NCI-H2171 treated with DMSO at 0.1 percent for 48 hours (cell line): ENCODE measurements at regions not wholly inside any gene's neighbourhood (a gene's known extent, or its start where the extent isn't known, plus 50 kb on each side); places are given as distances from the start of the nearest gene placed in this dataset.

Experiments used
- DNase-seq: peaks from one replicate; lab custom pipeline; 2025; lab: John Stamatoyannopoulos, UW

GRCh38 chr4:156408749-156409148 is 455.1 kb upstream of the CTSO start:
- no peak for DNase-seq

GRCh38 chr4:156401371-156401770 is 447.7 kb upstream of the CTSO start:
- no peak for DNase-seq

- no peak for DNase-seq
Measured at GRCh38 chr4:156396534-156396933, 442.9 kb upstream of the CTSO start.

DNA sequence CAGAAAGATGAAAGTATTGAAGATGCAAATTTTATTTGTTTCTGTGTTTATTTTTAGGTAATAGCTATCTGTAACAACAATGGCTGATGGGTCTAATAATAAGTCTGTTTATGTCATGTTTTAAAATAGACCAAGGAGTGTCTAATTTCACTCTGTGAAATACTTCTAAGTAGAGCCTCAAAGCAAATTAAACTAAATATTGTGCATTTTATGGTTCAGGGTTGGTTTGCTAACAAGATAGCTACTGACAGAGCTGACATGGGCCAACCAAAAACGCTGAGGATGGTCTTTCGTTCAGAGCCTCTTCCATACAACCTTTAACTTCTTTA is 437.6 kb upstream of the CTSO start:
- no peak for DNase-seq

DNA sequence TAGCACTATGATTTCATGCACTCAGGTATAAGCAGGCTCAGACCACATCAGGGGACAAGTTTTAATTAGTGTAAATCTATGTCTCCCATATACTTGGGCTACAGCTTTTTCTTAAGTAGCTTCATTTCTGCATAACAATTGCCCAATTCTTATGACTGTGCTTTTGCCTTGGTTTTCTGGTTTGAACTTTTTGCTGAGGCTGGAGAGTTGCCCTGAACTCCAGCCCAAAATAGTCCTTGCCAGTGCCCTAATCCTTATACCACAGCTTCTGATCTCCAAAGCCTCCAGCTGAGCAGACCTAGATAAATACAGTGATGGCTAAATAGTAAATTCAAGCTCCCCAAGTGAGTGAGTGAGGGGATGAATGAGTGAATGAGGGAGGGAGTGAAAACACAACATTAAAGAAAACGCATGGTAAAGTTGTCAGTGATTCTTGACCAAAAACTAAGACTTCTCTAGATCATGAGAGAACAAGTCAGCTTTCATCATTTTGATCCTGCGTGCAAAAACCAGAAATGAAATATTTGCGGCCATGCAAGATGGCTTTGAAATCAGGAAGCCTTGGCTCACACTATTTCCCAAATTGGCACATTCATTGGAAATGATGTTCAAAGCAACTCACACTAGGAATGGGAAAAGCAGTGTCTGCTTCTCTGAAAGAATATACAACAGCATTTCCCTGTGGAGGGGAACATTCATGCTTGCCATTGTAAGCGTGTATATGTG is 437.1 kb upstream of the CTSO start:
- no peak for DNase-seq

DNA sequence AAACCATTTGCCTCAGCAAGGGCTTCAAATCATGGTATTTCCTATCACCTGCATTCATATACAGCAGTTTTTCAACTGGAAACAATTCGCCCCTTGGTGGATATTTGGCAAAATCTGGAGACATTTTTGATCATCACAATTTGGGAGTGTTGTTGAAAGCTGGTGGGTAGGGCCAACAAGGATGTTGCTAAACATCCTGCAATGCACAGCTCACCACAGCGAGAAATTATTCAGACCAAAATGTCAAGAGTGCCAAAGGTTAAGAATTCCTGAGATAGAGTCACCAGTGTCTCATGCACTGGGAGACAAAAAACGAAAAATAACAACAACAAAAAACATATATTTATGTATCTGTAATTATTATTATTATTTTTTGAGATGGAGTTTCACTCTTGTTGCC is 435.2 kb upstream of the CTSO start:
- DNase-seq, result no peak

GRCh38 chr4:156378033-156378665 is 424.5 kb upstream of the CTSO start:
- DNase-seq, result peak; percentile 30

- DNase-seq, result no peak
Measured at GRCh38 chr4:156377036-156377710, 423.5 kb upstream of the CTSO start.

DNA sequence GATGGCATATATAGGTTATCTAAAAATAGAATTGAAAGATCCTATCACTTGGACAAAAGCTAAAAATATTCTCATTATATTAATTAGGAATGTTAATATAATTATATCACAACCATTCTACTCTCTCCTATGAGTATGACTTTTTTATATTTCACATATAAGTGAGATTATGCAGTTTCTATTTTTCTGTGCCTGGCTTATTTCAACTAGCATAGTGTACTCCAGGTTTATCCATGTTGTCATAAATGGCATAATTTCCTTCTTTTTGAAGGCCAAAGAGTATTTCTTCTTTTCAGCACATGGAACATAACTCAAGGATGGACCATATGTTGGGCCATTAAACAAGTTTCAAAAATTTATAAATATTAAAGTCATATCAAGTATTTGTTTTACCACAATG is 421.2 kb upstream of the CTSO start:
- DNase-seq, result no peak

DNA sequence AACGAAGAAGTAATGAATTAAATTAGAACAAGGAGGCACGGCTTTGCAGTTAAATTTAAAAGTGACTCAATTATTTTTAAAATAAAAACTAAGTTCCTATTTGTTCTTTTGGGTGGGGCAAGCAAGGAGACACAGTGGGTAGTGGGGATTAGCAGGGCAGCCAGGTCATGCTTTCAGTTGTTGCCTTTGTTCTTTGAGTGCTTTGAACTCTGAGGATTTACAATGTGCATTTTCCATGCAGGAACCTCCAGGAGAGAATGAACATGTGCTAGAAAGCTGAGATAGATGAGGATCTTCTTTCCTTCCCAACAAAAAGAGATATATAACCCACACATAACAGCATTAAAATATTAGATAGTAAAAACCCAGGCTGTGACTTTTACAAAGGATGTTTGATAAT is 420.4 kb upstream of the CTSO start:
- DNase-seq, result no peak

- DNase-seq, result peak; percentile 52
Measured at GRCh38 chr4:156367502-156367901, 413.8 kb upstream of the CTSO start.

GRCh38 chr4:156362581-156362980 is 408.9 kb upstream of the CTSO start:
- no peak for DNase-seq

GRCh38 chr4:156347412-156348075 is 393.9 kb upstream of the CTSO start:
- no peak for DNase-seq

- no peak for DNase-seq
Measured at GRCh38 chr4:156346959-156347385, 393.3 kb upstream of the CTSO start.

DNA sequence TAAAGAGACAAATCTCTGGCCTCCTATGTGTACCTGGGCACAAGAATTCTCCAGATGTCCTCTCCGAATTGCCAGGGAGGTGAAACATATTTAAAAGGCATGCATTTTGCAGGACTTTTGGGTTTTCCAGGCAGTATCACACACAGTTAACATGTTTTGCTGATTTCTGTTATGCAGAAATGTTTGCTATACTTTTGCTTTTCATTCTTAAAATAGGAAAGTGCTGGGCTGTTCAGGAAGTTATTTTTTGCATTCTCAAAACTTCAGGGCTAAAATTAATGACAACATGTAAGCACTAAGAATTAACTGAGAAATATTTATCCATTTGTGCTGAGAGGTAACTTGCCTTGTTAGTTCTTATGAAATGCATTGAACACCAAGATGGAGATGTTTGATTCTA is 390.7 kb upstream of the CTSO start:
- DNase-seq, result no peak

- DNase-seq, result no peak
Measured at GRCh38 chr4:156336511-156336910, 382.8 kb upstream of the CTSO start.

DNA sequence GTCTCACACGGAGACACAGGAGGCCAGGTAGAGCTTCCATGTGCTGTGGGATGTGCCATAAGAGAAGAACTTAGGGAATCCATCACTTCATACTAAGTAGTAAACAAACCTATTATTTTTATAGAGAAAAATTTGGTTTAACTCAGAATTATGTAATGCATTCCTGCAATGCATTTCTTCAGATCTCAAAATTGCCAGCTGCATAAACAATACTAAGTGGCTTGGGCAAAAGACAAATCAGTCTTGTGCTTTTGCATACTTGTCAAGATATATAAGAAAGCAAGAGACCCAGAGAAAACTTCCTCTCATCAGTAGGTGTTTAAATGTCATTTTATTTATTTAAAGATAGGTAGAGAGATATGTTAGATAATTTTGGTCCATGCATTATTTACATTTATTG is 382.1 kb upstream of the CTSO start:
- DNase-seq, result no peak

DNA sequence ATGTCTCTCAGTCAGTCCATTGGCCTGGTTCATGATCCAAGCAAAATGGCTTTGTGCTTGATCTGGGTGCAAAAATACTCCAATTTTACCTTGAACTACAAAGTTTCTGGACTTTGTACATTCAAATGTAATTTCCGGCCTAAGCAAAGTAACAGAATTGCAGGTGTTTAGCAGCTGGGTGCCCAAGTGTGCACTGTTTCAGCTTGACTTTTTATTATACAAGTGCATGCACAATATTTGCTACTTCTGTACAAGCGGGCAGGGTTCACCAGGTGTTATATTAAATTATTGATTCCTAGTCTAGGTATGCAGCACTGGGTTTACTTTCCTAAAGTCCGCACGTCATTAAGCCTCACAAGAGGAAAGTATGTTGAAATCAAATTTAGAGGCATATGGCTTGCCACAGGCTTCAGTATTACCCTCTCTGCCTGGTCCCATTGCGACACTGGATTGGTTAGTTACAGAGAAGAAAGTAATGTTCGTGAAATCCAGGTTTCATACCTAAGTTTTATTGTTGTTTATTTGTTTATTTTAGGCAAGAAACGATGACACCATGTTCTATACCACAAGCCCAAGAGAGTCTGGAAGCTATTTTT is 376.9 kb upstream of the CTSO start:
- DNase-seq, result no peak

DNA sequence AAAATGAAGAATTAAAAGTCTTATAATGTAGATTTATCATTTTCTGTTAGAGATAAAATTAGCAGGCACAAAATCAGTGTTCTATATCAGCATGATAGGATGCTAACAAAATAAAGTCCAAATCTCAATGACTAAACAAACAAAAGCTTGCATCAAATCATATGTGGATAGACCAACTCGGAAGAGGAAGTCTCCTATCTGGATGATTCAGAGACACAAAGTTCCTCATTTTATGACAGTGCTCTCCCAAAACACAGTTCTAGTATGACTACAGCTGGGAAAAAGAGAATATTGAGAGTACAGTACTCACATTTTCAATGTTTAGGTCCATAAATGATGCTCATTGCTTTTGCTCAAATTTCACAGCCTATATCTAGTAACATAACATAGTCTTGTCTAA is 376.1 kb upstream of the CTSO start:
- no peak for DNase-seq

- DNase-seq, result no peak
Measured at GRCh38 chr4:156328882-156329281, 375.2 kb upstream of the CTSO start.

DNA sequence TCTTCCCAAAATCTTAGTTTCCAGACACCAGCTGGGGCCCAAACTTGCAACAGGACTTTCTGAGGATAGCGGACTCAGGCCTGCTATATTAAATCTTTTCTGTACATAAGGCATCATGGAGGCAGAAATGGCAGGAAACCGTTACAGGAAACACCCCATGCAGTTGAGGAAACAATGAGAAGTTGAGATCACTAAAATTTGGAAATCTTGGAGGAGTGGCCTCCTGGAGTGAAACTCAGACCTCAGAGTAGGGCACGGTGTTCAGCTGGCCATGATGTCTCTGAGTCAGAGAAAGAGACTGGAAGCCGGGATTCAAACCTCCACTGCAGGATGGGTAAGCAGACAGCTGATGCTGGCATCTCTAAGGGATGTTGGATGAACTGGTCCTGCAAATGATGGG is 372.6 kb upstream of the CTSO start:
- no peak for DNase-seq

- DNase-seq, result no peak
Measured at GRCh38 chr4:156322592-156322991, 368.9 kb upstream of the CTSO start.

GRCh38 chr4:156321203-156321602 is 367.5 kb upstream of the CTSO start:
- no peak for DNase-seq
